HEK293 (cell line): ENCODE measurements at regions not wholly inside any gene's neighbourhood (a gene's known extent, or its start where the extent isn't known, plus 50 kb on each side); places are given as distances from the start of the nearest gene placed in this dataset.

ENCODE experiments used
- CTCF ChIA-PET: fragments of 350-600 bp; formaldehyde crosslinking; extraction: SDS; loops from one replicate; lab custom pipeline; 2021; ENCODE audit warnings: antibody characterized with exemption; lab: Yijun Ruan, JAX
- POLR2A ChIA-PET: fragments of 300-600 bp; formaldehyde crosslinking; extraction: SDS; loops from one replicate; lab custom pipeline; 2020; ENCODE audit warnings: antibody characterized with exemption, inconsistent platforms; lab: Yijun Ruan, JAX
- H3K27ac ChIP-seq: fragments of 200-500 bp; sonication (Bioruptor generic); 2 replicates; pipeline ENCODE4 v1.5.1; 2014; ENCODE audit warnings: low read depth, low read length, control low read depth, inconsistent platforms; ENCODE audit errors: extremely low read depth
- H3K36me3 ChIP-seq, 2 experiments: fragments of 200-500 bp in 1 of 2; sonication (Bioruptor generic) in 1 of 2; 1 replicate in 1 of 2; 2 replicates in 1 of 2; pipeline ENCODE4 v1.5.1; 2014 to 2017; ENCODE audit warnings: inconsistent platforms in 2 of 2, low read length in 2 of 2; ENCODE audit not compliant: control insufficient read depth in 2 of 2, insufficient read depth in 1 of 2
- H3K4me1 ChIP-seq: fragments of 200-500 bp; sonication (Bioruptor generic); 2 replicates; pipeline ENCODE4 v1.5.1; 2014; ENCODE audit warnings: mild to moderate bottlenecking, low read length, inconsistent platforms; ENCODE audit not compliant: control insufficient read depth, insufficient read depth
- H3K4me3 ChIP-seq: 2 replicates; pipeline ENCODE4 v1.5.1; 2011; ENCODE audit warnings: low read depth, mild to moderate bottlenecking, control low read depth, low read length, moderate library complexity
- H3K9me3 ChIP-seq: fragments of 200-500 bp; sonication (Bioruptor generic); 2 replicates; pipeline ENCODE4 v1.5.1; 2014; ENCODE audit warnings: low read depth, low read length, inconsistent platforms; ENCODE audit not compliant: control insufficient read depth, insufficient read depth
- ATF2 ChIP-seq: fragments of 450-650 bp; formaldehyde crosslinking; IDR thresholded peaks from 2 replicates; pipeline ENCODE4 v1.5.1; 2016; ENCODE audit warnings: missing biosample characterization, missing genetic modification characterization, low read depth
- KLF9 ChIP-seq: fragments of 450-650 bp; formaldehyde crosslinking; IDR thresholded peaks from 2 replicates; pipeline ENCODE4 v1.5.1; 2016; ENCODE audit warnings: missing biosample characterization, missing genetic modification characterization, low read depth
- PRDM2 ChIP-seq: fragments of 450-650 bp; formaldehyde crosslinking; IDR thresholded peaks from 2 replicates; pipeline ENCODE4 v1.5.1; 2016; ENCODE audit warnings: missing biosample characterization, missing genetic modification characterization, borderline replicate concordance
- REPIN1 ChIP-seq: fragments of 450-650 bp; formaldehyde crosslinking; IDR thresholded peaks from 2 replicates; pipeline ENCODE4 v1.5.1; 2017; ENCODE audit warnings: missing biosample characterization, missing genetic modification characterization, low read depth
- TRIM28 ChIP-seq: IDR thresholded peaks from 2 replicates; pipeline ENCODE4 v1.6.1; 2011; ENCODE audit warnings: low read length, control low read depth, borderline replicate concordance
- YY2 ChIP-seq: fragments of 450-650 bp; formaldehyde crosslinking; IDR thresholded peaks from 2 replicates; pipeline ENCODE4 v1.5.1; 2016; ENCODE audit warnings: missing biosample characterization, missing genetic modification characterization
- ZFP69B ChIP-seq: fragments of 450-650 bp; formaldehyde crosslinking; IDR thresholded peaks from 2 replicates; pipeline ENCODE4 v1.5.1; 2016; ENCODE audit warnings: missing biosample characterization, missing genetic modification characterization
- ZNF140 ChIP-seq: fragments of 450-650 bp; formaldehyde crosslinking; IDR thresholded peaks from 2 replicates; pipeline ENCODE4 v1.5.1; 2016; ENCODE audit warnings: missing biosample characterization, missing genetic modification characterization
- ZNF16 ChIP-seq: fragments of 450-650 bp; formaldehyde crosslinking; IDR thresholded peaks from 2 replicates; pipeline ENCODE4 v1.5.1; 2016; ENCODE audit warnings: low read depth, missing biosample characterization, missing genetic modification characterization
- ZNF311 ChIP-seq: fragments of 450-650 bp; formaldehyde crosslinking; IDR thresholded peaks from 2 replicates; pipeline ENCODE4 v1.5.1; 2017; ENCODE audit warnings: missing biosample characterization, missing genetic modification characterization, borderline replicate concordance
- ZNF324 ChIP-seq: fragments of 450-650 bp; formaldehyde crosslinking; IDR thresholded peaks from 2 replicates; pipeline ENCODE4 v1.5.1; 2016; ENCODE audit warnings: missing biosample characterization, missing genetic modification characterization
- ZNF398 ChIP-seq: fragments of 450-650 bp; formaldehyde crosslinking; IDR thresholded peaks from 2 replicates; pipeline ENCODE4 v1.5.1; 2017; ENCODE audit warnings: missing biosample characterization, missing genetic modification characterization
- ZNF433 ChIP-seq: fragments of 450-650 bp; formaldehyde crosslinking; IDR thresholded peaks from 2 replicates; pipeline ENCODE4 v1.5.1; 2016; ENCODE audit warnings: missing biosample characterization, missing genetic modification characterization, low read depth
- ZNF610 ChIP-seq: fragments of 450-650 bp; formaldehyde crosslinking; IDR thresholded peaks from 2 replicates; pipeline ENCODE4 v1.5.1; 2016; ENCODE audit warnings: missing biosample characterization, missing genetic modification characterization, borderline replicate concordance
- ZNF626 ChIP-seq: fragments of 450-650 bp; sonication (Bioruptor Pico); formaldehyde crosslinking; IDR thresholded peaks from 2 replicates; pipeline ENCODE4 v1.5.1; 2018; ENCODE audit warnings: missing biosample characterization, missing genetic modification characterization, inconsistent platforms
- ZNF639 ChIP-seq: fragments of 450-650 bp; formaldehyde crosslinking; IDR thresholded peaks from 2 replicates; pipeline ENCODE4 v1.5.1; 2016; ENCODE audit warnings: missing biosample characterization, missing genetic modification characterization
- ZNF692 ChIP-seq: fragments of 450-650 bp; formaldehyde crosslinking; IDR thresholded peaks from 2 replicates; pipeline ENCODE4 v1.5.1; 2016; ENCODE audit warnings: missing biosample characterization, missing genetic modification characterization
- ZNF701 ChIP-seq: fragments of 450-650 bp; formaldehyde crosslinking; IDR thresholded peaks from 2 replicates; pipeline ENCODE4 v1.5.1; 2016; ENCODE audit warnings: missing biosample characterization, missing genetic modification characterization
- ZNF704 ChIP-seq: fragments of 450-650 bp; formaldehyde crosslinking; IDR thresholded peaks from 2 replicates; pipeline ENCODE4 v1.5.1; 2016; ENCODE audit warnings: missing biosample characterization, missing genetic modification characterization
- ZNF76 ChIP-seq: fragments of 450-650 bp; formaldehyde crosslinking; IDR thresholded peaks from 2 replicates; pipeline ENCODE4; 2016; ENCODE audit warnings: low read depth, missing biosample characterization, missing genetic modification characterization, borderline replicate concordance

- Histone ChIP-seq H3K27ac (no peak overlapping the region), H3K36me3 (no peaks in the 10 kb centered on the region), H3K4me1 (no peaks in the 10 kb centered on the region), H3K4me3 (no peak overlapping the region), H3K9me3 (no peaks in the 10 kb centered on the region)
- CTCF ChIA-PET, result interaction anchor here (1.1 kb wide), 1 partner anchor 9 kb away, joined by 3 read pairs; no protein-coding TSS in a partner anchor
- no peak for TF ChIP-seq ZNF76 (tag by site-specific recombination)
- no peak for TF ChIP-seq ZNF626 (tag by site-specific recombination)
- no peak for TF ChIP-seq KLF9
- no peak for TF ChIP-seq ATF2 (tag by site-specific recombination)
- TF ChIP-seq ZNF692 (tag by site-specific recombination), result no peak
- TF ChIP-seq ZNF398 (tag by site-specific recombination), result no peak
- no peak for TF ChIP-seq ZFP69B (tag by site-specific recombination)
- no peak for TF ChIP-seq ZNF701
- no peak for TF ChIP-seq PRDM2 (tag by site-specific recombination)
- TF ChIP-seq ZNF610 (tag by site-specific recombination), result no peak
- POLR2A ChIA-PET, result no interaction called here
Measured at GRCh38 chr5:8953016-8953415, 592.9 kb downstream of the SEMA5A start.

- ChIA-PET CTCF (interaction anchor here (0.6 to 1.1 kb wide), 2 partner anchors 8 to 318 kb away, joined by 3 to 4 read pairs; no protein-coding TSS in a partner anchor), POLR2A (no interaction called here)
- Histone ChIP-seq H3K9me3 (no peaks in the 10 kb centered on the region), H3K4me3 (no peak overlapping the region), H3K4me1 (no peaks in the 10 kb centered on the region), H3K36me3 (no peaks in the 10 kb centered on the region), H3K27ac (no peak overlapping the region)
- TF ChIP-seq YY2 (tag by site-specific recombination), result no peak
- no peak for TF ChIP-seq ZNF704 (tag by site-specific recombination)
- TF ChIP-seq ZNF324 (tag by site-specific recombination), result no peak
- TF ChIP-seq TRIM28, result no peak
- no peak for TF ChIP-seq ZNF639 (tag by site-specific recombination)
- no peak for TF ChIP-seq ZNF311
- no peak for TF ChIP-seq ZNF16 (tag by site-specific recombination)
- no peak for TF ChIP-seq REPIN1 (tag by site-specific recombination)
- no peak for TF ChIP-seq ZNF140 (tag by site-specific recombination)
- no peak for TF ChIP-seq ZNF433 (tag by site-specific recombination)
Measured at GRCh38 chr5:8953911-8954438, 591.9 kb downstream of the SEMA5A start.
